ENCODE measurements at regions not wholly inside any gene's neighbourhood (a gene's known extent, or its start where the extent isn't known, plus 50 kb on each side); places are given as distances from the start of the nearest gene placed in this dataset.
"Not testable (repeated sequence)": the region's sequence is repeated elsewhere in the genome, so short reads cannot be mapped to it uniquely, and the experiment has no call there.

GRCh38 chr16:15235140-15235539 is 141.1 kb upstream of the RRN3 start:
- TF ChIP-seq POLR2A, EP300 (IDR thresholded peaks at IDR 0.05): not testable (repeated sequence)
- TF ChIP-seq, protein P1, sequence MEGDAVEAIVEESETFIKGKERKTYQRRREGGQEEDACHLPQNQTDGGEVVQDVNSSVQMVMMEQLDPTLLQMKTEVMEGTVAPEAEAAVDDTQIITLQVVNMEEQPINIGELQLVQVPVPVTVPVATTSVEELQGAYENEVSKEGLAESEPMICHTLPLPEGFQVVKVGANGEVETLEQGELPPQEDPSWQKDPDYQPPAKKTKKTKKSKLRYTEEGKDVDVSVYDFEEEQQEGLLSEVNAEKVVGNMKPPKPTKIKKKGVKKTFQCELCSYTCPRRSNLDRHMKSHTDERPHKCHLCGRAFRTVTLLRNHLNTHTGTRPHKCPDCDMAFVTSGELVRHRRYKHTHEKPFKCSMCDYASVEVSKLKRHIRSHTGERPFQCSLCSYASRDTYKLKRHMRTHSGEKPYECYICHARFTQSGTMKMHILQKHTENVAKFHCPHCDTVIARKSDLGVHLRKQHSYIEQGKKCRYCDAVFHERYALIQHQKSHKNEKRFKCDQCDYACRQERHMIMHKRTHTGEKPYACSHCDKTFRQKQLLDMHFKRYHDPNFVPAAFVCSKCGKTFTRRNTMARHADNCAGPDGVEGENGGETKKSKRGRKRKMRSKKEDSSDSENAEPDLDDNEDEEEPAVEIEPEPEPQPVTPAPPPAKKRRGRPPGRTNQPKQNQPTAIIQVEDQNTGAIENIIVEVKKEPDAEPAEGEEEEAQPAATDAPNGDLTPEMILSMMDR (IDR thresholded peaks at IDR 0.05): not testable (repeated sequence)
